HEK293T (cell line): ENCODE measurements at regions not wholly inside any gene's neighbourhood (a gene's known extent, or its start where the extent isn't known, plus 50 kb on each side); places are given as distances from the start of the nearest gene placed in this dataset.

Source experiments
- CTCF ChIA-PET: fragments of 350-600 bp; formaldehyde crosslinking; extraction: SDS; loops from one replicate; lab custom pipeline; 2021; ENCODE audit warnings: antibody characterized with exemption, inconsistent platforms; lab: Yijun Ruan, JAX
- POLR2A ChIA-PET: fragments of 350-600 bp; formaldehyde crosslinking; extraction: SDS; loops from one replicate; lab custom pipeline; 2020; ENCODE audit warnings: antibody characterized with exemption, inconsistent platforms; lab: Yijun Ruan, JAX
- DNase-seq: peaks from one replicate; pipeline ENCODE4 v3.0.0; 2012; ENCODE audit warnings: mixed read lengths; ENCODE audit errors: extremely low spot score
- ARNT ChIP-seq: fragments of 450-650 bp; IDR thresholded peaks from 2 replicates; pipeline ENCODE4 v1.6.1; 2017; ENCODE audit warnings: mild to moderate bottlenecking
- BHLHE40 ChIP-seq: fragments of 450-650 bp; IDR thresholded peaks from 2 replicates; pipeline ENCODE4 v1.6.1; 2016; ENCODE audit warnings: mild to moderate bottlenecking, moderate library complexity, borderline replicate concordance
- CTBP1 ChIP-seq: fragments of 450-650 bp; IDR thresholded peaks from 2 replicates; pipeline ENCODE4 v1.6.1; 2016; ENCODE audit warnings: borderline replicate concordance
- ELF4 ChIP-seq: fragments of 450-650 bp; IDR thresholded peaks from 2 replicates; pipeline ENCODE4 v1.6.1; 2017; ENCODE audit warnings: antibody characterized with exemption
- FOXA1 ChIP-seq: fragments of 450-650 bp; IDR thresholded peaks from 2 replicates; pipeline ENCODE4 v1.6.1; 2016; ENCODE audit warnings: mild to moderate bottlenecking
- FOXK2 ChIP-seq: fragments of 450-650 bp; IDR thresholded peaks from 2 replicates; pipeline ENCODE4 v1.6.1; 2016; ENCODE audit warnings: mild to moderate bottlenecking
- FOXM1 ChIP-seq: fragments of 450-650 bp; IDR thresholded peaks from 2 replicates; pipeline ENCODE4 v1.6.1; 2017; ENCODE audit warnings: mild to moderate bottlenecking, borderline replicate concordance
- HDGF ChIP-seq: fragments of 450-650 bp; IDR thresholded peaks from 2 replicates; pipeline ENCODE4 v1.6.1; 2017; ENCODE audit warnings: antibody characterized with exemption, borderline replicate concordance
- L3MBTL2 ChIP-seq: fragments of 450-650 bp; conservative IDR thresholded peaks from 2 replicates; pipeline ENCODE4 v1.6.1; 2016; ENCODE audit warnings: mild to moderate bottlenecking
- LEF1 ChIP-seq: fragments of 450-650 bp; IDR thresholded peaks from 2 replicates; pipeline ENCODE4 v1.6.1; 2017; ENCODE audit warnings: mild to moderate bottlenecking, borderline replicate concordance
- NFRKB ChIP-seq: fragments of 450-650 bp; IDR thresholded peaks from 2 replicates; pipeline ENCODE4 v1.6.1; 2016; ENCODE audit warnings: mild to moderate bottlenecking, moderate library complexity
- SP1 ChIP-seq: fragments of 450-650 bp; IDR thresholded peaks from 2 replicates; pipeline ENCODE4 v1.6.1; 2017
- SUZ12 ChIP-seq: fragments of 450-650 bp; IDR thresholded peaks from 2 replicates; pipeline ENCODE4 v1.6.1; 2016; ENCODE audit warnings: mild to moderate bottlenecking
- TARDBP ChIP-seq: fragments of 450-650 bp; IDR thresholded peaks from 2 replicates; pipeline ENCODE4 v1.6.1; 2016
- ZNF384 ChIP-seq: fragments of 450-650 bp; IDR thresholded peaks from 2 replicates; pipeline ENCODE4 v1.6.1; 2016
- TF ChIP-seq, protein P1 (sequence below): fragments of 450-650 bp; IDR thresholded peaks from 2 replicates; pipeline ENCODE4 v1.6.1; 2016

DNA sequence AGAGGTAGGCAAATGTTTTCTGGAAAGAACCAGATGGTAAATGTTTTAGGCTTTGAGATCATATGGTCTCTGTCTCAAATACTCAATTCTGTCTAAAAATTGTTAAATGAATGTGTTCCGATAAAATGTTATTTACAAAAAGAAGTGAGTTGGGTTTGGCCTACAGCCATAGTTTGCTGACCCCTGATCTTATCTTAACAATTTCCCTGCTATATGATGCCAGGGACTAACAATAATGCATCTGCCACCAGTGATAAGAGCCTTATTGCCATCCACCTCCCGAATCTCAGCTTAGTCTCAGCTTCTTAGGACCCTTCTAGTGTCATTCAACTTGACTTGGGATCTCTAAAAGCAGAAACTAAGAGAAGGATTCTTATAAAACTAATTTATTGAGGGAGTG, 208.5 kb upstream of the ADGRL2 start:
- TF ChIP-seq BHLHE40, result no peak
- TF ChIP-seq LEF1, result no peak
- TF ChIP-seq SUZ12, result no peak
- TF ChIP-seq FOXM1, result no peak
- TF ChIP-seq NFRKB, result no peak
- TF ChIP-seq SP1, result no peak
- no peak for TF ChIP-seq CTBP1
- no peak for TF ChIP-seq TARDBP
- no peak for TF ChIP-seq FOXA1
- TF ChIP-seq, protein P1, sequence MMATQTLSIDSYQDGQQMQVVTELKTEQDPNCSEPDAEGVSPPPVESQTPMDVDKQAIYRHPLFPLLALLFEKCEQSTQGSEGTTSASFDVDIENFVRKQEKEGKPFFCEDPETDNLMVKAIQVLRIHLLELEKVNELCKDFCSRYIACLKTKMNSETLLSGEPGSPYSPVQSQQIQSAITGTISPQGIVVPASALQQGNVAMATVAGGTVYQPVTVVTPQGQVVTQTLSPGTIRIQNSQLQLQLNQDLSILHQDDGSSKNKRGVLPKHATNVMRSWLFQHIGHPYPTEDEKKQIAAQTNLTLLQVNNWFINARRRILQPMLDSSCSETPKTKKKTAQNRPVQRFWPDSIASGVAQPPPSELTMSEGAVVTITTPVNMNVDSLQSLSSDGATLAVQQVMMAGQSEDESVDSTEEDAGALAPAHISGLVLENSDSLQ, result no peak
- TF ChIP-seq FOXK2, result no peak
- TF ChIP-seq ZNF384, result no peak
- TF ChIP-seq HDGF, result no peak
- no peak for TF ChIP-seq L3MBTL2
- TF ChIP-seq ARNT, result no peak
- TF ChIP-seq ELF4, result no peak
- DNase-seq, result no peak
- ChIA-PET CTCF (interaction anchor here (2.5 kb wide), 1 partner anchor 9 kb away, joined by 6 read pairs; no protein-coding TSS in a partner anchor), POLR2A (no interaction called here)

DNA sequence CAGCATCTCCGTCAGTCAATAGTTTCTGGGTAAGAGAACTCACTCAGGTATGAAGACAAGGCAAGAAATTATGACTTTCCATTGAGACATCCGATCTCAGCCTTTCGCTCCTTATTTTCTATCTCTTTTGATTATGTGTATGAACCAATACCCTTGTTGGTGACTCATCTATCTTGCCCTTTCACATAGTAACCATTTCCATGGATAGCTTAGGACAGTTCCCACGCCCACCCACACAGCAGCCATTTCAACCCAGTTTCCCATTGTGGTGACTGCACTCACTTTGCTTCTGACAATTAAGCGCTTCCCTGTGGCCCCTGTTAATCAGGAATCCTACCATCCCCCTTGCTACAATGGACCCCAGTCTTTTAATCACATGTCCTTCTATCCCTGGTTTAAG, 210.6 kb upstream of the ADGRL2 start:
- POLR2A ChIA-PET, result no interaction called here
- DNase-seq, result no peak
- CTCF ChIA-PET, result no interaction called here

DNA sequence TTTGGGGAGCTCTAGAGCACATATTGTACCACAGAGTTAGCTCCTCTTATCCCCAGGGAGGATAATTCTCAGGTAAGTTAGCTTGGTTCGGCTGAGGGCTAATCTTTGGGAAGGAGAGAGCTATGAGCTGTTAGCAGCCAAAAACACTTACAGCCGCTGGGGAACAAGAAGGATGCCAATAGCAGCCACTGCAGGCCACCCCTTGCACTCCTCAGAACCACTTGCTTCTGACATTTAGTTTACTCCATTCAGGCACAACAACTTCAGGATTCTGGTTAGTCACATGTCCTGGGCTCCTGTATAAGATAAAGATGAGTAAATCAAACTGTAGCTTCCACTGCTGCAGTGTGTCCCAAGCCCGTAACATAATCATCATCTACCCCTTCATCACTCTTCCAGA, 212.6 kb upstream of the ADGRL2 start:
- no peak for DNase-seq
- ChIA-PET CTCF (no interaction called here), POLR2A (no interaction called here)
- TF ChIP-seq ARNT (no peak), FOXA1 (no peak), ELF4 (no peak), CTBP1 (no peak), TARDBP (no peak), FOXM1 (no peak), SUZ12 (no peak), NFRKB (no peak), FOXK2 (no peak)
- TF ChIP-seq, protein P1, result no peak

More for the DNA sequence above, 210.6 kb upstream of the ADGRL2 start:
- no peak for TF ChIP-seq FOXA1
- no peak for TF ChIP-seq FOXM1
- TF ChIP-seq HDGF, result no peak
- TF ChIP-seq SP1, result no peak
- no peak for TF ChIP-seq SUZ12
- no peak for TF ChIP-seq CTBP1
- no peak for TF ChIP-seq ARNT
- no peak for TF ChIP-seq ELF4
- TF ChIP-seq NFRKB, result no peak
- no peak for TF ChIP-seq LEF1
- TF ChIP-seq ZNF384, result no peak
- TF ChIP-seq L3MBTL2, result no peak
- no peak for TF ChIP-seq TARDBP
- no peak for TF ChIP-seq BHLHE40
- no peak for TF ChIP-seq FOXK2
- TF ChIP-seq, protein P1, result no peak

DNA sequence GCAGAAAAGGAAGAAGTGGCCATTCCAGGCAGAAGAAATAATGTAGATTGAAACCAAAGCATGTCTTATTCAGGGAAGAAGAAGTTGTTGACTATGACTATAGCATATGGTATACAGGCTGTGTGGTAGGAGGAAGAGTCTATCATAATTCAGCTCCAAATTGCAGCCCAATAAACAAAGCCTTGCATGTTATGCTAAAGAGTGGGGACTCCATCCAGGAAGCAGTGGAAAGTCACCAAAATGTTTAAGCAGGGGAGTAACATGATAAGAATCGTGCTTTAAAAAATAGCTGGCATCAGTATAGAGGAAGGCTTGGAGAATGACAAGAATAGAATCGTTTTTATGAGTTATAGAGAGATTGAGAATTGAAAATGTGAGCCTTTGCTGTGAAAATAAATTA, 213.3 kb upstream of the ADGRL2 start:
- TF ChIP-seq FOXA1 (no peak), L3MBTL2 (no peak), ARNT (no peak), ELF4 (no peak), SP1 (no peak), BHLHE40 (no peak), SUZ12 (no peak), TARDBP (no peak), FOXK2 (no peak), FOXM1 (no peak), ZNF384 (no peak), LEF1 (no peak), NFRKB (no peak), CTBP1 (no peak)
- CTCF ChIA-PET, result no interaction called here
- POLR2A ChIA-PET, result no interaction called here
- DNase-seq, result no peak

DNA sequence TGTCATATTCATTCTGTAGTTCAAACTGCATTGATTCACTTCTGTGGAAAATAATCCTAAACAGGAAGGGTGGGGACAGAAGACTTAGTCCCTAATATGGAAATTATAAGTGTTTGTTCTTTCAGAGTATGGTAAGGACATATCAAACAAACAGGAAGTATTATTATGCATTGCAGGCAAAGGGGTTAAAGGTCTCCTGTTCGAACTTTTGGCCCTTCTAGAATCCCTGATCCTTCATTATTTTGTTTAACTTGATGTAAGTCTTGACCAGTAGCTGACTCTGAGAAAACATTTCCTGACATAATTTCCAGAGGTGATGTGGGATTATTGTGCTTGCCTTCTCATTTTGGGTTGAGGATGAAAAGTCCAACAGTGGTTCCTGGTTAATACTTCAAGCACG, 215.4 kb upstream of the ADGRL2 start:
- CTCF ChIA-PET, result interaction anchor here (0.7 kb wide), 1 partner anchor 215 kb away, joined by 3 read pairs; no protein-coding TSS in a partner anchor
- DNase-seq, result no peak
- POLR2A ChIA-PET, result no interaction called here
- TF ChIP-seq FOXA1, result no peak

DNA sequence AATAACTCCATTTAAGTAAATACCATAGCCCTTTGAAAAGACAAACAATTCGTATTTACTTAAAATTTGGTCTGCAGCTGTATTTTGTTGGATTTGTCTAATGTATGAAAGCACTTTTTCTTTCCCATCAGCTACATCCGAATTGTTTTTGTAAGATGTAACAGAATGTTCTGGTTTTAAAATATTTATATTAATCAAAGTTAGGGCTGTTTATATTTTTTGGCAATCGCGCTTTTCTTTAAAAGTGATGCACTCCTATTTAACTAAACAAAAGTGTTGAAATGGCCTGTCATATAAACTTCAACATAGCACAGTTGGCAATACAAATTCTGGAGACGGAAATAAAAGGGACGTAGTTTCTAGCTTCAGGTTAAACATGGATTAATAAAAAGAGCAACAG, 216.3 kb upstream of the ADGRL2 start:
- ChIA-PET POLR2A (no interaction called here), CTCF (no interaction called here)
- no peak for DNase-seq
- TF ChIP-seq L3MBTL2, result no peak
- TF ChIP-seq, protein P1, result no peak
- TF ChIP-seq SP1, result no peak
- TF ChIP-seq HDGF, result no peak
- no peak for TF ChIP-seq FOXK2
- no peak for TF ChIP-seq FOXM1
- TF ChIP-seq SUZ12, result no peak
- no peak for TF ChIP-seq BHLHE40
- no peak for TF ChIP-seq CTBP1
- no peak for TF ChIP-seq ELF4
- no peak for TF ChIP-seq NFRKB
- no peak for TF ChIP-seq ARNT
- no peak for TF ChIP-seq LEF1
- no peak for TF ChIP-seq FOXA1
- no peak for TF ChIP-seq ZNF384
